ENCODE measurements at regions not wholly inside any gene's neighbourhood (a gene's known extent, or its start where the extent isn't known, plus 50 kb on each side); places are given as distances from the start of the nearest gene placed in this dataset.
A peak's percentile ranks its signal among the peaks of the same experiment; 100 is the strongest.

DNA sequence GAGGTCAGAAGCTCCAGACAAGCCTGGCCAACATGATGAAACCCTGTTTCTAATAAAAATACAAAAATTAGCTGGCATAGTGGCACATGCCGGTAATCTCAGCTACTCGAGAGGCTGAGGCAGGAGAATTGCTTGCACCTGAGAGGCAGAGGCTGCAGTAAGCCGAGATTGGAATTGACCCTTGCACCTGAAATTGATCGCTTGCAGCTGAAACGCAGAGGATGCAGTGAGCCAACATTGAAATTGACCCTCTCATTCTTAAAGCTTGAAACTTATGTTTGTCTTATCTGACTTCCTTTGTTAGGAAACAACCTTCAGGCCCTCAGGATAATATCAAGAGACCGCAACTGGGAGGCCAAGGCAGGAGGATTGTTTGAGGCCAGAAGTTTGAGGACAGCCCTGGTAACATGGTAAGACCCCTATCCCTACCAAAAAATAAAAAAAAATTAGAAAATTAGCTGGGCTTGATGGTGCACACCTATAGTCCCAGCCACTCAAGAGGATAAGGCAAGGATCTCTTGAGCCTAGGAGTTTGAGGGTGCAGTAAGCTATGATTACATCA is 376.6 kb upstream of the XYLT1 start:
- no peak for DNase-seq

GRCh38 chr16:17846030-17846429 is 375.3 kb upstream of the XYLT1 start:
- no peak for DNase-seq

DNA sequence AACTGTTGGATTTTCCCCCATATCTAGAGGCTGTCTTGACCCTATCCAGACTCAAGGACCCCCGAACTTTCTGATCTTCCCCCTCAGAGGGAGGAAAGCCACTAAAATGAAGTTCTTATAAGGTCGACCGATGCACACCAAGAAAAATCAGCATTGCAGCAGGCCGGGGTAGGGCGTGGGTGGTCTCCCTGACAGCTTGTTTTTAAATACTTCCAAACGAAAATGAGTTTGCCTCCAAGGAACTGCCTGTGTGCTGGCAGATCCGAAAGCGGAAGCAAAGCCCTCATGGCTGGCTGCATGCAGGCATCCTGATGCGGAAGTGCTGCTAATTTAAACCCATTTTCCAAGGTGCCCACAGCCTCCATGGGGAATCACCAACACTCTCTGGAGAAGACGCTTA is 374.3 kb upstream of the XYLT1 start:
- no peak for DNase-seq

GRCh38 chr16:17843905-17844304 is 373.1 kb upstream of the XYLT1 start:
- no peak for DNase-seq

DNA sequence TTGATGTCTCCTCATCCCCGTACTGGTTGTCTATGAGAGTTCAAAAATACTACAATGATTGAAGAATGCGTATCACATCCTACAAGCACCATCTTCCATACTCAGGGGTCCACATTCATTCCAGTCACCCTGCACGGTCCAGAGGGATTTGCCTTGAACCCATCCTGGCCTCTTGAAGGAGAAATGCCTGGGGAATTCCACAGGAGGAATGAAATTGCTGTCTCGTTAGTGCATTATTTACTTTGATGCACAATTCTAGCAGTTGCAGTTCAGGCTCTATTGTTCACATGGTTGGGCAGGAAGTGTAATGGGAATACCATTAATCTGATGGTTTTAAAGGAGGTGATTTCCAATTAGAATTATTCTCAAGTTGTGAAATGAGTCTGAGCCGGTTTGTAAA is 369.1 kb upstream of the XYLT1 start:
- DNase-seq = no peak

- no peak for DNase-seq
Measured at GRCh38 chr16:17839272-17839671, 368.5 kb upstream of the XYLT1 start.

DNA sequence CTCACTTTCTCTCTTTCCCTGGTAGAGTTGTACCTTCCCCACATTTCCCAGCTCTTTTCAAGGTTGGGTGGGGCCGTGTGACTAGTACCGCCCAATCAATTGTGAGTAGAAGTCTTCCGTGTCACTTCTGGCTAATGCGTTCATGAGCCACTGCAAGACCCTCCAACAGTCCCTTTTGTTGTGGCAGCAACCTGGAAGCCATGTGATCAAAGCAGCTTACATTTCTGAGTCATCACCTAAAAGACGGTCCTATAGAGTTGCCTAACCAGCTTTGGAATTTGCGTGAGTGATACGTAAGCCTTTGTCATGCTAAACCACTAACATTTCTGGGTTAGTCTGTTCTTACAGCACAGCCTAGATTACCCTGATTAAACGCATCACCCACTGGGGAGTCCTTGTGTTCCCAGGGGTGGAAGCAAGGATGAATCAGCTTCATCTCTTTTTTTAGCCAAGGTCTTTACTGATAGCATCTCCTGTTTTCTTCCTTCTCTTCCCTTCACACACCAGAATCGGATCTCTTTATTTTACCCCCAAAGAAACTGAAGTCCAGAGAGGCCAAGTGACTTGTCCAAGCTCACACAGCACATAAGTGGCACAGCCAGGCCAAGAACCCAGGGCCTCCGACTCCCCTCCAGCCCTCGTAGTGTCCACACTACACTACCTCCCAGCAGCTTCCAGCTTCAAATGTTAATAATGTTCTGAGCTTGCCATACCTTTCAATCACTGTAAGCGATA is 366.3 kb upstream of the XYLT1 start:
- peak; percentile 4 for DNase-seq

GRCh38 chr16:17835118-17835876 is 364.5 kb upstream of the XYLT1 start:
- DNase-seq = no peak

- DNase-seq = no peak
Measured at GRCh38 chr16:17832738-17833137, 362.0 kb upstream of the XYLT1 start.

DNA sequence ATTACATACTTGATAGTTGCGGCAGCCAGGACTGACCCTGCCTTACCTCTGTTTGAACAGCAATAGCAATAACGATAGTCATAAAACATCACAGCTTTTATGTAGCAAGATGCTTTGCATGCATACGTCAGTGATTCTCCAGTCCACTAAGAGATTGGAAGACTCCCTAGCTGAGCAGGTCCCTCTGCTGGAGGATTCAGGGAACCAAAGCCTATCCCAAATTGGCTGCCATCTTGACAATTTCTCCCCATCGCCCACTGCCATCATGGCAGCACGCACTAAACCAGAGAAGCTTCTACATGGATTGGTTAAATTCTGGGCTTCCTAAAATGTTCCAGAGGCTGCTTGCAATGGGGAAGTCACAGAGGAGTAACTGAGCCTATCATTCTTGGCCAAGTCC is 360.6 kb upstream of the XYLT1 start:
- peak; percentile 6 for DNase-seq

DNA sequence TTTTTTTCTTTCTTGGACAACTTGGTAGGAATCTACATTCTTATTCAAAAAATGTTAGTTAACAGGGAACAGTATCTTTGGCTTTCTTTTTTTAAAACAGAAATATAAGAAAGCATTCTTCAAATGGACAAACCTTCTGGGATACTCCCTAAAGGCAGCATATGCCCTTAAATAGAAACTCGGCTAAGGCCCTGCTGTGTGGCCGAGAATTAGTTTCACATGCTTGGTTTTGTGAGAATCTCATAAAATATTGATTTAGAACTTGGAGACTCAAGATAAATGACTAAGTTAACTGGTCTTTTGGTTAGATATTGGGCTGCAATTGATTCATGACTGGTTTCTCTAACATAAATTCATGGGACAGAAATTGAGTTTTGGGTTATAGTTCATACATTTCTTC is 359.9 kb upstream of the XYLT1 start:
- DNase-seq = no peak

- DNase-seq = no peak
Measured at GRCh38 chr16:17829811-17830210, 359.1 kb upstream of the XYLT1 start.

- no peak for DNase-seq
Measured at GRCh38 chr16:17828012-17828411, 357.3 kb upstream of the XYLT1 start.

DNA sequence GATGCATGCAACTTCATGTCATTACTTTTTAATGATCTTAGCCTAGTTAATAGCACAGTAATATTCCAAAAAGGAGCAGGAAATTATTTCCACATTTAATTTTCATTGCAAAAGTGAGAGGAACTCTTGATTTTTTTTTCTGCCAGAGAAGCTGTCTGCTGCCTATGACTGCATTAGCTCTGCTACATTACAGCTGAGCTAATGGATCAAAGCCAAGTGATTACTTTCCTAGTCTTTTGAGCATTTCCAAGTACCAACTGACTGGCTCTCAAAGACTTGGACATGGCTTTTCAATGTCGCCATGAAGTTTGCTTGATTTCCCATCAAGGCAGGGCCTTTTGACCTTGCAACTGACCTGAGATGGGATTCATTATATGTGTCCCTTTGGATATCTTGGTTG is 356.6 kb upstream of the XYLT1 start:
- no peak for DNase-seq

DNA sequence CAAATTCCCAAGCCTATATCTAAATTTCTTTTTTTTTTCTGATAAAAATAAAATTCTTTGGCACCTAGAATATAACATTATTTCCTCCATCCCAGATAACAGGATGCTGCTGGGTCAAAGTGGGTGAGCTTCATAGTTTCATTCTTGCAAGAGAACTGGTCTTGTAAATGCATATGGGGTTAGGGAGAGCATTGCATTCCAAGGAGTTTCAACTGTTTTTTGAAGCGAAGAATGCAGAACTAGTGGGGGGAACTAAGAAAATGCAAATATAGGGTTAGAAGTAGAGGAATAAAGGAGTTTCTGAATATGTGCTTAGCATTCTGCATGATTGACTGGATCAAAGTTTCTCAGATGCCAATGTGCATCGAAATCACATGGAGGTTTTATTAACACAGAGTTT is 347.2 kb upstream of the XYLT1 start:
- DNase-seq = no peak

DNA sequence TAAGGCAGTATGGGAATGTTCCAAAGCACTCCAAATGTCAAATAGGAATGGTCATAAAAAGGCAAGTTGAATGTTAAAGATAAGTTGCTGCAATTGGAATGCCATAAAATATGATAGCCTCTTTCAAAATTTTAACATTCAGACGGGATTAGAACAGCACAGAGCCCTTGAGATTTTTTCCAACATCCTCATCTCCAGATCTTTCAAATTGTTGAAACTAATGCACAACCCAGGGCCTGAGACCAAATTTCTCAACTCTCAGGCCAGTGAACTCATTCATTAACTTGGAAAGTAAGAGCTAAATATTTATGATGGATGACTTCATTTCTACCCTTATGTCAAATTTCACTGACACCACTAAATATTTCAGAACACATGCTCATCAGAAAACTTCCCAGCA is 346.5 kb upstream of the XYLT1 start:
- DNase-seq = no peak

DNA sequence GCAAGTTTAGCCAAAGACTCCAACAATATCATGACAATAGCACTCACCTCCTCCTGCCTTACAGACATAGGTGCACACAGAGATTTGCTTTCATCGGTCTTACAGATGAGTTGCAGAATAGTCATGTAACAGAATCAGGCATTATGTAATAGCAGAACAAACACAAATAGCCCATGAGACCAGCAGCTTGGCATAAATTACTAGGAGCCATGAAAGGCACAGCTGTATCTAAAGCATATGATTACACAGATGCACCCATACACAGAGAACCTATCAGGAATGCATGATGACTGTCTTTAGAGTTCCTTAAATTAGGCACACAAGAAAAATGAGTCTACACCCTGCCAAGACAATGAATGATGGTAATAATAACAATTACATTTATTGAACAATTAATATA is 342.0 kb upstream of the XYLT1 start:
- DNase-seq = no peak

DNA sequence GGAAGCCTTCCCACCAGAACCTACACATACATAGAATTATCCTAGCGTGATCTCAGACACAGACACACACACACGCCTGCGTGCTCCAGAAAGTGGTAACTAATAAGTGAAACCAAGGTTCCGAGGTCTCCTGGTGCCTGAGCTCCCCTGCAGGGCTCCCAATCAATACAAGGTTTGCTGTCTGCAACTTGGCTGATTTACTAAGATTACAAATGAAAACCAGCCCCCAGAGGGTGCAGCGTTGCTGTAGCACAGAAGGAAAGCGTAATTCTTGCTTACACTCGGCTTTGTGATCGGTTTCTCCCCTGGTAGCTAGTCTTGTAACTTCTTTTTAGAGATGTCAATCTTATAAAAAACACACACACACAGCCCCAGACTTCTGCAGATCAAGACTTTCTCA is 334.1 kb upstream of the XYLT1 start:
- no peak for DNase-seq

DNA sequence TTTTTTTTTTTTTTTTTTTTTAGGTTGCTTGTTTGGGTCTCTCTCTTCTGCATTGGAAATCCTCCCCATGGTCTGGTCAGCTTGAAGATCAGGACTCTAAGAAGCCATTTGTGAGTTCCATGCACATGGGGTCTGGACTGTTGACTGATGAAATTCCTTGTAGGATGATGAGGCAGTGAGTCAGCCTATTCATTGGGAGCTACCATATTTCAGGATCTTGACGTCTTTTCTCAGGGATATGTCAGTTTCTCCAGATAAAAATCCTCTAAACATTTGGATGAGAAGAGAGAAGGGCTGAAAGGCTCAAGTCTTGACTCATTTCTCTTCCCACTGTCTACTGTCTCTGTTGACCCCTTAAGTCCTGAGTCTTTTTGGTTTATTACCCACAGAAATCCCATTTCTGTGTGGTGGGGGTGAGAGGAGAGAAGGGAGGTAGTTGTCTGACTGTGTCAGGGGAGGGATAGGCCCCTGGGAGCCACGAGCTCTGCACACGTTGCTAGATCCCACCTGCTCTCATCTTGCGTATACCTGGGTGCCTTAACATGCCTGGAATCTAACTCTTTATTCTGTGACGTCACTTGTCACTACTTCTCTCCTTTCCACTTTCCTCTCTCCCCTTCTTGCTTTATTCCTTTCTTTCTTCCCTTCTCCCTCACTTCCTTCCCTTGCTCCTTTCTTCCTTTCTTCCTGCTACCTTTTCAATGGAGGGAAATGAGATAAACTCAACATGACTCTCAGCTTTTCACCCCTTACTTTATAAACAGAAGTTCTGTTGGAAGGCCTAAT is 333.1 kb upstream of the XYLT1 start:
- no peak for DNase-seq

GRCh38 chr16:17802571-17802970 is 331.8 kb upstream of the XYLT1 start:
- DNase-seq = peak; percentile 29

DNA sequence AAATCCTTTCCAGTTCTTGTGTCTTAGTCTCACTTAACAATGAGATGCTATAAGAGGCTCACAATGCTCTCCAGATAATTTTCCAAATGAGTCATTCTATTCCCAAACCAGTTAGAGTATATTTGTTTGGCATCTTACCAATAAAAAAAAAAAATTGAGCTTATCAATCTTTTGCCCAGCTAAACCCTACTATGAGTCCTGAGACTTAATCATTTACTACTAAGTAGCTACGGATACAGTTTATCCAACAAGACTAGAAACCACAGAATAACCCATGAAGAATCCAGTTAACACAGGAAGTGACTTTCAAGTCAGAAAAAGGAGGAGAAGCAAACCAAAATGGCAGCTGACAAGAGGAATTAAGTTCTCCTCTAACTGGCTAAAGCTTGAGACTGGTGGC is 330.3 kb upstream of the XYLT1 start:
- DNase-seq = no peak

DNA sequence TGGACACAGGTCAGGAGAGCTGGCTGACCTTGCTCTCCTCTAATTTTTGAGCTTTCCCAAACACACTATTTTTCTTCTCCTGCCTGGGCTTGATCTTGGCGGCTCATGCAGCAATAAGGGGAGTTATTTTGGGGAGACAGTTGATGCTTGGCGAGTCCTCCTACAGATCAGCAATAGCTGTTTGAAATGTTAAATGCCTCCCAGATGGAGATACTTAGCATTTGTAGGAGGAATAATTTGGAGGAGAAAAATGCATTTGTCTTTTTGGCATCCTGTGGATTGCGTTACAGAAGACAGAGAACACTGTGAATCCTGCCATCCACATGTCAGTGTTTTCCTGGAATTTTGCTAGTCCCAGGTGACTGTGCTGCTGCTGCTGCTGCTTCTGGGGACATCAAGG is 328.0 kb upstream of the XYLT1 start:
- DNase-seq = no peak

DNA sequence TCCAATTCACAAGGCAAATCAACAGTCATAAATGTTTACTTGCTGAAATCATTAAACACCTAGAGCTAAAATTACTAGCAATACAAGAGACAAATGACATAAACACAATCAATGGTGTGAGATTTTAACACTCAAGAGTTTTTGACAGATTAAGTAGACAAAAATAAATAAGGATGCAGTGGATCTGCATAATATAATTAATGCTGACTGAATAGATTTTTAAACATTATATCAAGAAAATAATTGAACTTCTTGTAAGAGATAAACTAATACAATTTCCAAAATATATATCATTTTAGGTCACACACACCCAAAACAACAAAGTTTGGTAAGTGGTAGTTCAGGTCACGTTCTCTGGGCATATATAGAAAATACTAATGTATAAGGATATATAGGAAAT is 322.6 kb upstream of the XYLT1 start:
- DNase-seq = no peak

DNA sequence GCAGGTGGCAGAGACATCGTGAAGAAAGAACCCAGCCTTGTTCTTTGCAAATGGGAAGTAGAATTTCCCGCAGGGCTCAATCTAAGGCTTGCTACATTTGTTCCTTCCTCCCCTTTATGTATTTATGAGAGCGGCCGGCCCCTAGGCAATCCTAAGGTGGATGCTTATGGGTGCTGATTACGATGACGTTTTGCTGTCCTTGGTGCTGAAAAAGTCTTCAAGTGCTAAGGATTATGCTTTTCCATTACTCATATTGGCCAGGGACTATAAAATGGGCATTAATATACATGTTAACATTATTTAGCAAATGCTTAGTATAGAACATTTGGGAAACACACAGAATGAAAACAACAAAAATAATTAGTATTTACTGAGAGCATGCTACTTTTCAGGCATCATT is 313.3 kb upstream of the XYLT1 start:
- DNase-seq = no peak
